Loucy (cell line): ENCODE measurements at regions not wholly inside any gene's neighbourhood (a gene's known extent, or its start where the extent isn't known, plus 50 kb on each side); places are given as distances from the start of the nearest gene placed in this dataset.

Experiments
- H2AFZ ChIP-seq: fragments of 200-600 bp; sonication (generic); 2 replicates; pipeline ENCODE4 v1.6.0; 2016; ENCODE audit warnings: antibody characterized with exemption, mild to moderate bottlenecking, low read length, moderate library complexity
- H3F3A ChIP-seq: fragments of 200-600 bp; 2 replicates; pipeline ENCODE4 v1.6.0; 2016; ENCODE audit warnings: antibody characterized with exemption, low read depth, mild to moderate bottlenecking
- H3K27me3 ChIP-seq: fragments of 200-600 bp; sonication (generic); 2 replicates; pipeline ENCODE4 v1.6.1; 2014; ENCODE audit warnings: low read length, mild to moderate bottlenecking; ENCODE audit not compliant: insufficient read depth, poor library complexity, severe bottlenecking
- H3K36me3 ChIP-seq: fragments of 200-600 bp; sonication (generic); 2 replicates; pipeline ENCODE4 v1.6.1; 2016; ENCODE audit warnings: low read length; ENCODE audit not compliant: insufficient read depth
- H3K4me1 ChIP-seq: fragments of 200-600 bp; sonication (generic); 2 replicates; pipeline ENCODE4 v1.5.1; 2014; ENCODE audit warnings: low read length, mild to moderate bottlenecking; ENCODE audit not compliant: insufficient read depth, poor library complexity, severe bottlenecking
- H3K4me2 ChIP-seq: fragments of 200-600 bp; sonication (generic); 2 replicates; pipeline ENCODE4 v1.6.0; 2014; ENCODE audit warnings: antibody characterized with exemption, low read length, low read depth, mild to moderate bottlenecking; ENCODE audit not compliant: poor library complexity, severe bottlenecking
- H3K4me3 ChIP-seq: fragments of 200-600 bp; sonication (generic); 2 replicates; pipeline ENCODE4 v1.5.1; 2014; ENCODE audit warnings: low read length, mild to moderate bottlenecking, mixed read lengths; ENCODE audit not compliant: poor library complexity, severe bottlenecking
- H3K79me2 ChIP-seq: fragments of 200-600 bp; sonication (generic); 2 replicates; pipeline ENCODE4 v1.6.1; 2014; ENCODE audit warnings: low read length; ENCODE audit not compliant: insufficient read depth
- H3K9ac ChIP-seq: fragments of 200-600 bp; sonication (generic); 2 replicates; pipeline ENCODE4 v1.6.0; 2014; ENCODE audit warnings: mild to moderate bottlenecking, low read depth, low read length, moderate library complexity; ENCODE audit not compliant: poor library complexity, severe bottlenecking
- H3K9me2 ChIP-seq: fragments of 200-600 bp; sonication (generic); replicated peaks from 2 replicates; pipeline ENCODE4 v1.6.1; 2016; ENCODE audit warnings: low read depth, low read length, mixed read lengths
- H3K9me3 ChIP-seq: fragments of 200-600 bp; sonication (generic); 2 replicates; pipeline ENCODE4 v1.6.1; 2014; ENCODE audit warnings: mild to moderate bottlenecking, antibody characterized with exemption, low read length, low read depth; ENCODE audit not compliant: insufficient read depth
- H4K20me1 ChIP-seq: fragments of 200-600 bp; sonication (generic); 2 replicates; pipeline ENCODE4 v1.6.0; 2014; ENCODE audit warnings: antibody characterized with exemption, low read length, mild to moderate bottlenecking; ENCODE audit not compliant: insufficient read depth, poor library complexity, severe bottlenecking
- CTCF ChIP-seq: fragments of 200-600 bp; sonication (generic); conservative IDR thresholded peaks from 2 replicates; pipeline ENCODE4 v1.5.1; 2014; ENCODE audit warnings: mild to moderate bottlenecking, antibody characterized with exemption, low read length
- EZH2phosphoT487 ChIP-seq: fragments of 200-600 bp; IDR thresholded peaks from 2 replicates; pipeline ENCODE4 v1.6.1; 2018; ENCODE audit warnings: antibody characterized with exemption, mild to moderate bottlenecking, moderate library complexity, borderline replicate concordance

GRCh38 chr5:155605920-155606319 lies 592.4 kb downstream of the KIF4B start:
- no peak overlapping the region for H3K4me2 ChIP-seq
- H3K36me3 ChIP-seq: no peaks in the 10 kb centered on the region
- H3K9ac ChIP-seq: no peak overlapping the region
- H4K20me1 ChIP-seq: no peaks in the 10 kb centered on the region
- no peaks in the 10 kb centered on the region for H3K27me3 ChIP-seq
- H3K9me3 ChIP-seq: no peaks in the 10 kb centered on the region
- H3K9me2 ChIP-seq: no peaks in the 10 kb centered on the region
- H3K79me2 ChIP-seq: no peaks in the 10 kb centered on the region
- no peaks in the 10 kb centered on the region for H3F3A ChIP-seq
- no peak overlapping the region for H2AFZ ChIP-seq
- no peak overlapping the region for H3K4me3 ChIP-seq
- no peak for TF ChIP-seq EZH2phosphoT487
- TF ChIP-seq CTCF: no peak
- H3K4me1 ChIP-seq: no peaks in the 10 kb centered on the region

GRCh38 chr5:155616779-155617392 lies 603.3 kb downstream of the KIF4B start:
- H3K36me3 ChIP-seq: no peaks in the 10 kb centered on the region
- H3K27me3 ChIP-seq: no peaks in the 10 kb centered on the region
- H3K79me2 ChIP-seq: no peaks in the 10 kb centered on the region
- H2AFZ ChIP-seq: no peak overlapping the region
- peak; percentile 68 for TF ChIP-seq CTCF
- TF ChIP-seq EZH2phosphoT487: no peak
- H3K4me1 ChIP-seq: no peaks in the 10 kb centered on the region
- H3K4me2 ChIP-seq: no peak overlapping the region
- H3K9me2 ChIP-seq: no peaks in the 10 kb centered on the region
- no peak overlapping the region for H3K9ac ChIP-seq
- no peaks in the 10 kb centered on the region for H3F3A ChIP-seq
- no peaks in the 10 kb centered on the region for H4K20me1 ChIP-seq
- H3K4me3 ChIP-seq: no peak overlapping the region
- no peaks in the 10 kb centered on the region for H3K9me3 ChIP-seq

GRCh38 chr5:155619688-155620087 lies 606.1 kb downstream of the KIF4B start:
- TF ChIP-seq CTCF: no peak
- TF ChIP-seq EZH2phosphoT487: no peak
- Histone ChIP-seq H3K9me3 (no peaks in the 10 kb centered on the region), H3F3A (no peaks in the 10 kb centered on the region), H3K4me2 (no peak overlapping the region), H3K9ac (no peak overlapping the region), H3K4me3 (no peak overlapping the region), H4K20me1 (no peaks in the 10 kb centered on the region), H3K79me2 (no peaks in the 10 kb centered on the region), H3K36me3 (no peaks in the 10 kb centered on the region), H2AFZ (no peak overlapping the region), H3K4me1 (no peaks in the 10 kb centered on the region), H3K9me2 (no peaks in the 10 kb centered on the region), H3K27me3 (no peaks in the 10 kb centered on the region)
